ENCODE measurements at regions not wholly inside any gene's neighbourhood (a gene's known extent, or its start where the extent isn't known, plus 50 kb on each side); places are given as distances from the start of the nearest gene placed in this dataset.
"Not testable (repeated sequence)": the region's sequence is repeated elsewhere in the genome, so short reads cannot be mapped to it uniquely, and the experiment has no call there.

- no peak for DNase-seq
Observed at GRCh38 chr10:65423043-65423442, 1502.8 kb upstream of the LRRTM3 start.

DNA sequence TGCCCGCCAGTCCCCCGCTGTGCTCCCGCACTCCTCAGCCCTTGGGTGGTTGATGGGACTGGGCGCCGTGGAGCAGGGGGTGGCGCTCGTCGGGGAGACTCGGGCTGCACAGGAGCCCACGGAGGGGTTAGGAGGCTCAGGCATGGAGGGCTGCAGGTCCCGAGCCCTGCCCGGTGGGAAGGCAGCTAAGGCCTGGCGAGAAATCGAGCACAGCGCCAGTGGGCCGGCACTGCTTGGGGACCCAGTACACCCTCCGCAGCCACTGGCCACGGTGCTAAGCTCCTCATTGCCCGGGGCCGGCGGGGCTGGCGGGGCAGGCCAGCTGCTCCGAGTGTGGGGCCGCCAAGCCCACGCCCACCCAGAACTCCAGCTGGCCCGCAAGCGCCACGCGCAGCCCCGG, 1496.5 kb upstream of the LRRTM3 start:
- DNase-seq = not testable (repeated sequence)

- no peak for DNase-seq
Observed at GRCh38 chr10:65430979-65431378, 1494.9 kb upstream of the LRRTM3 start.

DNA sequence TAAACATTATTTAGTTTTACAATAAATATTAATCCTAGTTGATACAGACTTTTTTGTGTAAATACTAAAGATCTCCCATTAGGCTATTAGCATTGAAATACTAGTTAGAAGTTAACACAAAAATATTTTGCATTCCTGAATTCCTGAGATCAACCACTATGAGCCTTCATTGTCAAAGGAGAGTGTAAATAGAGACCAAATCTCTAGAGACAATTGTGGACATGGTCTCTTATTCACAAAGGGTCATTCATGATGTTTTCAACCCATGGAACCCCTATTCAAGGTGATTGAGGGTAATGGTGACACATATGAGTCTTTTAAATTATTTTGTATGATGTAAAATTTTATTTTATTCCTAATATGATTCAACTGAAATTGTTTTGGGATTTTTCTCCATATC, 1454.8 kb upstream of the LRRTM3 start:
- no peak for DNase-seq

- no peak for DNase-seq
Observed at GRCh38 chr10:65482848-65483247, 1443.0 kb upstream of the LRRTM3 start.

DNA sequence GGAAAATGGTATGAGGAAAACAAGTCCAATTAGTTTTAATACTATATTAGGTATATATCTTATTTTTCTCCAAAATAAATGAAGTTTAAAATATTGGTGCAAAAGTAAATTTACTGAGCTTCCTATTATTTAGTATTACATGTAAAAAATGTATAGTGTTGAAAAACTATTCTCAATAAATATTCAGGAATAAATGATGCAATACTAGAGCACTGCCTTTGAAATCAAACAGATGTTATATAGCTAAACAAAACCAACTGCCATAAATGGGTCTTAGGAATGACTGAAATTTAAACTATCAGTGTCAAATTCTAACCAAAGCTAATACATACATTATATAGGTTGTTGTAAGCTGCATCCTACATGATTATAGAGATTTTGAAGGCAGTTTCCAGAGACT, 1434.0 kb upstream of the LRRTM3 start:
- DNase-seq = no peak

- no peak for DNase-seq
Observed at GRCh38 chr10:65496541-65496940, 1429.3 kb upstream of the LRRTM3 start.

GRCh38 chr10:65497837-65498236, 1428.0 kb upstream of the LRRTM3 start:
- no peak for DNase-seq

DNA sequence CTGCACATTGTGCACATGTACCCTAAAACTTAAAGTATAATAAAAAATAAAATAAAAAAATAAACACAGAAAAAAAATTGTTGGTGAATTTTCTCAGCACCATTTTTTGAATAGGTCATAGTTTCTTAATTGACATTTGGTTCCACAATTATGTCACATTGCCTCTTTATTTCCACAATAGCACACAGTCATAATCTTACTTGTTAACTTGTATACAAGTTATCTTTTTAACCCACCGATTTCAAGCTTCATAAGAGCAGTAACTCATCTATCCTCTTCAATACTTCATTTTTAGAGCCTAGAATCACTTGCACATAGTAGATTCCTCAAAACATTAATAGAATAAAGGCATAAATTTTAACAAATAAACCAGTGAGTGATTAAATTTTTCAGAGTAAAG, 1425.1 kb upstream of the LRRTM3 start:
- no peak for DNase-seq

GRCh38 chr10:65501259-65501658, 1424.6 kb upstream of the LRRTM3 start:
- no peak for DNase-seq

GRCh38 chr10:65518379-65518778, 1407.5 kb upstream of the LRRTM3 start:
- no peak for DNase-seq

- DNase-seq = no peak
Observed at GRCh38 chr10:65528986-65529385, 1396.8 kb upstream of the LRRTM3 start.

DNA sequence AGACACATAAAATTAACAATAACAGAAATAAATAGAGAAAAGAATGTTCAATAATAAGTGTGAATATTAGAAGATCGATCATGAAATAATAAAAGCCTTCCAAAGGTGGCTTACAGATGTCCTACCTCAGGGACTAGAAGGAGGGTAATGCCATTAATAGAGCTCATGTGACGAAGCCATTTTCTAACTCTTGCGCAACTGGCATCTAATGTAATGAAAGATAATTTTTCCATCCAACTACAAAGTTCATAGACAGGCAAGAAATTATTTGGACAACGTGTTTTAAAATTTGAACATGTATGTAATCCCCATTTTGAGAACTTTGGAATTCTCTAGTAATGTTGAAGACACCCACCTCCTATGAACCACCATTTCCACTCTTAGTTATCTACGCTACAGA, 1394.3 kb upstream of the LRRTM3 start:
- no peak for DNase-seq

- DNase-seq = no peak
Observed at GRCh38 chr10:65534771-65535170, 1391.1 kb upstream of the LRRTM3 start.

GRCh38 chr10:65544756-65545155, 1381.1 kb upstream of the LRRTM3 start:
- DNase-seq = no peak

DNA sequence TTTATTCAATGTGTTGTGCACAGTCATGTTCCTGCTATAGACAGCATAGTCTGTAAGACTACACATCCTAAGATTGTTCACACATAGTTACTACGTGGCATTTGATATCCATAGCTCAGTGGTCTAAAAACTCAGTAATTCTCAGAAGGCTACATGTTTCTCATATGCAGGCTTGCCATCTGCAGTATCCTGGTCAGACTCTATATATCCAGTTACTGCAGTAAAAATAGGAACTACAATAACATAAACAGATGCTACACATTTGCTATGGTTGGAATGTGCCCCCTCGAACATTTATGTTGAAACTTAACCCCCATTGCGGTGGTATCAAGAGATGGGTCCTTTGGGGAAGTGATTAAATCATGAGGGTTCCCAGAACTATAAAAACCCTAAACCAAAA, 1377.8 kb upstream of the LRRTM3 start:
- DNase-seq = no peak

GRCh38 chr10:65550761-65551160, 1375.1 kb upstream of the LRRTM3 start:
- no peak for DNase-seq

- no peak for DNase-seq
Observed at GRCh38 chr10:65555192-65555591, 1370.6 kb upstream of the LRRTM3 start.

DNA sequence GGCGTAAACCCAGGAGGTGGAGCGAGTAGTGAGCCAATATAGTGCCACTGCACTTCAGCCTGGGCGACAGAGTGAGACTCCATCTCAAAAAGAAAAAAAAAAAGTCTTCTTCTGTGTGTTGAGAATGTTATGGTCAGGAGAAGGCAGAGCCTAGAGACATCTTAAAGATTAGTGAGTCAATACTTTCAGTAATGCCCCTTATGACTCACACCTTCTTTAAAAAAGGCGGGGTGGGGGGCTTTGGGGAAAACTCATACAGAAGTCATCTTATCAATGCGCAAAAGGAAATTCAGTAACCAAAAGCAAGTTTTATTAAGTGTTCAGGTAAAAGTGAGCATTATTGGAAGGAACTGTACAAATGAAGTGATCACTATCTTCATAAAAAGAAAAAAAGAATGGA, 1369.8 kb upstream of the LRRTM3 start:
- DNase-seq = no peak

GRCh38 chr10:65559369-65559768, 1366.5 kb upstream of the LRRTM3 start:
- DNase-seq = no peak

DNA sequence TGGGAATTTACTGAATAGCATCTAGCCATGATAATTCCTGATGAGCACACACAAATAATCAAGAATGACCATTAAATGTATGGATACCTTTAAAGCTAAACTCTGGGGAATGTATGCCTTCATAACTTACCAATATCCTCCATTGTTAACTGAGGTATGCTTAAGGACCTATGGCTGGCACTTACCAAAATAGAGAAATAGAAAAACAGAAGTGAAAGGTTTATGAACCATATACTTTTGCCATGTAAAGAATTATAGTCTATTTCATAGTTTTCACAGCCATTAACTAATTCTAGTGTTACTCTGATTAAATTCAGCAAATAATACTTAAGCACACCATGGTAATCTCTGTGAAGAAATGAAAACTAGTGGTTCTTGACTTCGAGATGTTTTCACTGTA, 1360.6 kb upstream of the LRRTM3 start:
- DNase-seq = no peak

DNA sequence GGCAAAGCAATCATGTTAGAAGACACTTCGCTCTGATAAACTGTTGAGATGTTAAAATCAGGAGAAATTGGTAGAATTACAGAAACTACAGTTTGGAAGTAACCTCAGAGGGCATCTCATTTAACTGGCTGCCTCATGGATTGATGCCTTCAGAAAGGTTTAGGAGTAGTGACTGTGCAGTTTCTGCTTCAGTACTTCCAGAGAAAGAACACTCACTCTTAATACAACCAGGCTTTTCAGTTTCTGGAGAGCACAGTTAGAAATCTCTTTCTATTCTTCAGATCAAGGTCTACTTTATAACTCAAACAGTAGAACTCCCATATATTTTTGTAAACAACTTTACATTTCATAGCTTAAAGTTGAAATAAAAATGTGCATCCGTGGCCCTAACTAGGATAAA, 1358.9 kb upstream of the LRRTM3 start:
- no peak for DNase-seq

DNA sequence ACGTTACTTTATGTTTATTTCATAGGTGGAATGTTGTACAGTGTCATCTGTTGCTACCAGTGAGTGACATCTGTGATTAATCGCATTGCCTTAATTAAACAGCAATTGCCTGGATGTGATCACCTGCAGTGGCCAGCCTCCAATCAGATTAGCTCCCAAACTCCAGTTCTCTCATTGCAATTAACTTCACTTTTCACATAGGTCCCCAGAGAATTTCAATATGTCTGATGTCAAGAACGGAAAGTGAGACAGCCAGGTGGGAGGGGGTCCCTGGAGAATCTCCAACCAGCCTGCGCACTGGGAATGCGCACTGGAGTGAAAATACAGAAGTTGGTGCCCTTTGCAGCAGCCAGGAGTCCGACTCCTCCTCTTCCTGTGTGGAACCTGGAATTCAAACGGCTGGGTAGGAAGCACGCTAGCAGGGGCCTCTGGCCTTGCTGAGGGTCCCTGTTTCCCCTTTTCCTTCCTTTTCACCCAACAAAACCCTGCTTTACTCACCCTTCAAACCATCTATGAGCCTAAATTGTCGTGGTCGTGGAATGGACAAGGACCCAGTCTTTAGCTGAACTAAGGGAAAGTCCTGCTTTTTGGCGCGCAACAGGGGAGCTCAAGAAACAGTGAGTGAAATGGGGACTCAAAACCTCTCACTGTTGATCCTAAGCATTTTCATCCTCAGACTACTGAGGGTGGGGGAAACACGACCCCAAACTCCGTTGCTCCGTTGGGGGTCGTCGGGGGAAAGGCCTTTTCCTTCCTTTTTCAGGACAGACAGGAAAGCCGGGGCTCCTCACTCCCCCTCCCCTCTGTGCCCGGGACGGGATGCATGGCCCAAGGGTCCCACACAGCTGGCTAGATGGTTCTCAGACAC, 1355.5 kb upstream of the LRRTM3 start:
- peak in 1 of 2 donors; percentile 13 for DNase-seq

- DNase-seq = no peak
Observed at GRCh38 chr10:65571011-65571570, 1354.7 kb upstream of the LRRTM3 start.
